Activated B cell treated with CpG ODN at 0.5 μM for 24 hours (primary cell): ENCODE measurements at regions not wholly inside any gene's neighbourhood (a gene's known extent, or its start where the extent isn't known, plus 50 kb on each side); places are given as distances from the start of the nearest gene placed in this dataset.

Source experiments
- ATAC-seq: fragments of 200-7000 bp; cut with Tn5 transposase; one replicate; pipeline ENCODE4 v1.10.0; 2021; ENCODE audit warnings: low read depth, mild to moderate bottlenecking, moderate library complexity
- CTCF ChIA-PET: fragments of 350-600 bp; sonication (Branson Sonifier 250); formaldehyde crosslinking; loops from one replicate; lab custom pipeline; 2021; ENCODE audit warnings: antibody characterized with exemption; lab: Charles Lee
- POLR2A ChIA-PET: fragments of 350-600 bp; sonication (Branson Sonifier 250); formaldehyde crosslinking; loops from one replicate; lab custom pipeline; 2021; ENCODE audit warnings: antibody characterized with exemption; lab: Charles Lee
- DNase-seq: peaks from one replicate; pipeline ENCODE4 v3.0.0; 2022
- H3K27ac Mint-ChIP-seq: one replicate; pipeline ENCODE4 v1.8.0; 2020; ENCODE audit warnings: mixed read lengths
- H3K27me3 Mint-ChIP-seq: one replicate; pipeline ENCODE4 v1.8.0; 2021; ENCODE audit warnings: mixed read lengths
- H3K36me3 Mint-ChIP-seq: one replicate; pipeline ENCODE4 v1.8.0; 2021; ENCODE audit warnings: low read depth, mixed read lengths
- H3K4me1 Mint-ChIP-seq: one replicate; pipeline ENCODE4 v1.8.0; 2021; ENCODE audit warnings: mixed read lengths
- H3K4me3 Mint-ChIP-seq: one replicate; pipeline ENCODE4 v1.8.0; 2020; ENCODE audit warnings: mild to moderate bottlenecking, mixed read lengths
- H3K9me3 Mint-ChIP-seq: one replicate; pipeline ENCODE4 v1.8.0; 2020; ENCODE audit warnings: mixed read lengths
- intact Hi-C: fragments of 100-400 bp; cut with micrococcal nuclease; formaldehyde crosslinking; loops from one replicate; pipeline ENCODE4 v1.15.1; 2024
- TF ChIP-seq, protein P1 (sequence below): fragments of 200-600 bp; IDR thresholded peaks from one replicate; pipeline ENCODE4 v1.8.0; 2022; ENCODE audit warnings: antibody characterized with exemption, mild to moderate bottlenecking

- Mint-ChIP-seq H3K36me3 (no peaks in the 10 kb centered on the region), H3K27me3 (no peaks in the 10 kb centered on the region), H3K4me3 (no peak overlapping the region), H3K9me3 (no peaks in the 10 kb centered on the region), H3K27ac (no peak overlapping the region), H3K4me1 (peaks cover 14% of the 10 kb centered on the region)
- intact Hi-C loops: no loop called here
- POLR2A ChIA-PET: no interaction called here
- TF ChIP-seq, protein P1, sequence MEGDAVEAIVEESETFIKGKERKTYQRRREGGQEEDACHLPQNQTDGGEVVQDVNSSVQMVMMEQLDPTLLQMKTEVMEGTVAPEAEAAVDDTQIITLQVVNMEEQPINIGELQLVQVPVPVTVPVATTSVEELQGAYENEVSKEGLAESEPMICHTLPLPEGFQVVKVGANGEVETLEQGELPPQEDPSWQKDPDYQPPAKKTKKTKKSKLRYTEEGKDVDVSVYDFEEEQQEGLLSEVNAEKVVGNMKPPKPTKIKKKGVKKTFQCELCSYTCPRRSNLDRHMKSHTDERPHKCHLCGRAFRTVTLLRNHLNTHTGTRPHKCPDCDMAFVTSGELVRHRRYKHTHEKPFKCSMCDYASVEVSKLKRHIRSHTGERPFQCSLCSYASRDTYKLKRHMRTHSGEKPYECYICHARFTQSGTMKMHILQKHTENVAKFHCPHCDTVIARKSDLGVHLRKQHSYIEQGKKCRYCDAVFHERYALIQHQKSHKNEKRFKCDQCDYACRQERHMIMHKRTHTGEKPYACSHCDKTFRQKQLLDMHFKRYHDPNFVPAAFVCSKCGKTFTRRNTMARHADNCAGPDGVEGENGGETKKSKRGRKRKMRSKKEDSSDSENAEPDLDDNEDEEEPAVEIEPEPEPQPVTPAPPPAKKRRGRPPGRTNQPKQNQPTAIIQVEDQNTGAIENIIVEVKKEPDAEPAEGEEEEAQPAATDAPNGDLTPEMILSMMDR: no peak
- CTCF ChIA-PET: interaction anchor here (1.5 kb wide), 1 partner anchor 10 kb away, joined by 3 read pairs; no protein-coding TSS in a partner anchor
- ATAC-seq (no peak), DNase-seq (no peak)
Measured at GRCh38 chr5:158203261-158203660, 344.3 kb upstream of the CLINT1 start.

DNA sequence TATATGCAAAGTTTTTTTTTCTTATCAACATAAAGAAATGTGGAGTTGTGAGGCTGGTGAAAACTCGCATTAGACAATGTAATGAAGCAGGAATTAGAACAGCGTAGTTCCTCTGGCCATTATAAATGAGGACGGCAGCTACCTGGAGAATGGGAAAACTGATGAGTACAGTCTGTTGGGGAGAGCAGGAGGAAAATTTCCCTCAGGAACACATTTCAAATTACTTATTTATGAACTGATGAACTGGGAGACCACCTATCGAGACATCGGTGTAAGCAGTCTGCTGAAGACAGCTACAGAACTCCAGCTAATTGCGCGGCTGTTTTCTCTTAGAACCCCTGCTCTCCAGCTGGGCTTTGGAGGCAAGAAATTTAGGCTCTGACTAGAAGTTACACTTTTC lies 343.9 kb upstream of the CLINT1 start:
- ChIA-PET POLR2A (no interaction called here), CTCF (interaction anchor here (1.5 kb wide), 1 partner anchor 10 kb away, joined by 3 read pairs; no protein-coding TSS in a partner anchor)
- no peaks in the 10 kb centered on the region for H3K9me3 Mint-ChIP-seq
- H3K4me1 Mint-ChIP-seq: peaks cover 18% of the 10 kb centered on the region
- TF ChIP-seq, protein P1: no peak
- H3K27ac Mint-ChIP-seq: no peak overlapping the region
- no peaks in the 10 kb centered on the region for H3K27me3 Mint-ChIP-seq
- intact Hi-C loops: no loop called here
- H3K4me3 Mint-ChIP-seq: no peak overlapping the region
- ATAC-seq: no peak
- H3K36me3 Mint-ChIP-seq: no peaks in the 10 kb centered on the region
- DNase-seq: no peak

DNA sequence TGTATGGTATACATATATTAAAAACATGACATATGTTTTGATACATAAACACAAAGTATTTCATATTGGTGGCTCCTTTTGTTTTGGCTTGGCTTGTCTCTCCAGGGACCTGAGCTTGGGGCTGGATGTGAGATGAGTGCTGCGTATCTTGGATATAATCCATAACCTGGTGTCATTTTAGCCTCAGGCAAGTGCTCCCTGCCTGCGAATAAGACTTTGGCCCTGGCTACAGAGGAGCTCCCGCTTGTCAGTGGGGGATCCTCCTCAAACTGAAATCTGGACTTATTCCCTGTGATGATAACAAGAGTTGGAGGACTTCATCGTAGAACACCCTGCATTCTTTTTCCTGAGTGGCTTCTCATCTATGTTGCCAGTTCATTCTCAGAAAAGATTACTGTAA lies 341.7 kb upstream of the CLINT1 start:
- DNase-seq (no peak), ATAC-seq (no peak)
- CTCF ChIA-PET: no interaction called here
- Mint-ChIP-seq H3K36me3 (no peaks in the 10 kb centered on the region), H3K4me3 (no peak overlapping the region), H3K27ac (no peak overlapping the region), H3K4me1 (peaks cover 40% of the 10 kb centered on the region), H3K9me3 (no peaks in the 10 kb centered on the region), H3K27me3 (no peaks in the 10 kb centered on the region)
- POLR2A ChIA-PET: interaction anchor here (0.5 kb wide), 1 partner anchor 906 kb away, joined by 3 read pairs; no protein-coding TSS in a partner anchor
- intact Hi-C loops: no loop called here
- TF ChIP-seq, protein P1: no peak

DNA sequence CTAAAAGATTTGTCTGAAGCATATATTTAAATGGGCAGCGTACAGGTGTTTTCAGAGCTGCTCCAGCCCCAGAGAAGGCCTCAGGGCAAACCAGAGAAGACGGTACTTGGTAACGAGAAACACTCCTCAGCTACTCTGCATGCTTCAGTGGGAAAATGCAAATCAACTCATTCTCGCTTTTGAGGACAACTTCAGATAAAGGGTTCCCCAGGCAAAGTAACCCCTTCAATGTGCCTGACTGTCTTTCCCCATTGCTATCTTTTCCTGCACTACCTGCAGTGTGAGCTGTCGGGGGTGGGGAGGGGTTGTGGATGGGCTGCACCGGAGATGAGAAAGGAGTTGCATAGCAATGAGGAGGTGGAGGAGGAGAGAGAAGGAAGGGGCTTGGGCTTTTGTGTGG lies 339.7 kb upstream of the CLINT1 start:
- CTCF ChIA-PET: interaction anchor here (1.0 to 1.3 kb wide), 2 partner anchors 24 to 123 kb away, joined by 3 to 6 read pairs; no protein-coding TSS in a partner anchor
- no peak for DNase-seq
- peaks cover 58% of the 10 kb centered on the region for H3K4me1 Mint-ChIP-seq
- intact Hi-C loops: no loop called here
- H3K9me3 Mint-ChIP-seq: no peaks in the 10 kb centered on the region
- no peaks in the 10 kb centered on the region for H3K36me3 Mint-ChIP-seq
- H3K27ac Mint-ChIP-seq: peak overlapping the region; percentile 47
- H3K4me3 Mint-ChIP-seq: peak overlapping the region; percentile 54
- no peaks in the 10 kb centered on the region for H3K27me3 Mint-ChIP-seq
- ATAC-seq: peak; percentile 76
- POLR2A ChIA-PET: interaction anchor here (1.0 kb wide), 2 partner anchors 551 to 908 kb away, joined by 3 read pairs; no protein-coding TSS in a partner anchor
- TF ChIP-seq, protein P1: no peak

GRCh38 chr5:158195416-158196210 lies 336.7 kb upstream of the CLINT1 start:
- TF ChIP-seq, protein P1: no peak
- no peak overlapping the region for H3K4me3 Mint-ChIP-seq
- H3K4me1 Mint-ChIP-seq: peaks cover 58% of the 10 kb centered on the region
- H3K36me3 Mint-ChIP-seq: no peaks in the 10 kb centered on the region
- ChIA-PET CTCF (no interaction called here), POLR2A (no interaction called here)
- no peak for ATAC-seq
- DNase-seq: no peak
- intact Hi-C loops: no loop called here
- H3K27ac Mint-ChIP-seq: no peak overlapping the region
- no peaks in the 10 kb centered on the region for H3K27me3 Mint-ChIP-seq
- peaks cover 3% of the 10 kb centered on the region for H3K9me3 Mint-ChIP-seq
